ENCODE measurements at regions not wholly inside any gene's neighbourhood (a gene's known extent, or its start where the extent isn't known, plus 50 kb on each side); places are given as distances from the start of the nearest gene placed in this dataset.
A peak's percentile ranks its signal among the peaks of the same experiment; 100 is the strongest.

DNA sequence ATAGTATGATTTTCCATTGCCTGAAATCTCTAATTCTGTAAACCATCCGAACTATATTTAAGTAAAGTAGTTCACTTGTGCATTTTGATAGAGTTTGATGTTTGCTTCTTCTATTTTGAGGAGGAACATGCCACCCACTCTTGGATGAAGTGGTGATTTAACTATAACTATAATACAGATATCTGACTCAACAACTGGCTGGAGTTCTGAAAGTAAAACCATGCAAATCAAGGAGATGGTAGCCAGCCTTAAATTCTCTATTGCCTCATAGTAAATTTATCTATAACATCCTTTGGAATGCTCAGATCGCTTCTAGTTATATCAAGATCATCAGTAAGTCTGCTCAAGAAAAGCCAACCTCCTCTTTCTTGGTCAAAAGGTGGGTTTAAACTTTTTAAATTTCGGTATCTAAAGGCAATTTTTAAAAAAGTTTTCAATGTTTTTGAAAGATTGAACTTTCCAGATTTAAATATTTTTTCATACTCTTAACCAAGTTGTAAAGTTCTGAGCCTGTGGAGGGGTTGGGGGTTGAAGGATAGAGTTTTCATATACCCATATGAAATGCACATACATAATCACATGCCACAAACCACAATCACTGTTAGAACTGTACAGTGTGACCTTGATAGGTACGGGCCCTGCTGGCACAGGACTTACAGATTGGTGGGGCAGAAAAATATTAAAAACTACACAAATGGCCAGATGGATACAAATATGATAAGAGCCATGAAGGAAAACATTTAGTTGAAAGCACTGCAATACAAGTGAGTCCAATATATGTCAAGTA is 90.5 kb upstream of the RFC3 start:
- DNase-seq (ENCODE audit: low read depth, low spot score): no peak

DNA sequence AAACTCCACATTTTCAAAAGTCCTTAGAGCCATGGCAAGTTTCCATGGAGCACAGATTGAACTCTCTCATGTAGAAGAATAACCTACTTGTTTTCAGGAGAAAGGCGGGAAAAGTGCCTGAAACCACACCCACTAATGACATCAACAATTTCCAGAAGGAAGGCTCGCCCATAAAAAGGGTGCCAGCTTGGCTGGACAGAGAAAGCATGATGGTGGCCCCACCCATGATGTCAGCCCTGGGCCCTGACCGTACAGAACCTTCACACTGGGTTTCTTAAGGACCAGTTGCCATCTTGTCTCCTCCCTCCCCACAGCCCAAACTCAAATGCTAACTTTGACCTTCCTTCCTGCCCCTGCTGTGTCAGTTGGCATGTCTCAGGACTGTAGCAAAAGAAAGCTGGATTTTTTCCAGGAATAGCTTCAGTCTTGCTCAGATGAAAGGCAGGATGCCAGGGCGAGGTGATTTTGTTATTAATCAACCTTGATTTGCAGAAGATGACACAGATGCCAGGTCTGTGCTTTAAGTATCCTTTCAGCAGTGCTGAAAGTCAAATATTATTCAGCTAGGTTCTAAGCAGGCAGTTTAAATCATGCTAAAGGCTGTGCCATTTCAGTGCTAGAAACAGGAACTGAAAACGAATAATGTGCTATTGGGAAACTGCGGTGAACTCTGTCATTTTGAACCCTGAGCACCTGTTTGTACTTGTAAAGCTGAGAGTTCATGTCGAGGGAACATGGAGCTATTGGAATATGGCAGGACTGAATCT is 89.5 kb upstream of the RFC3 start:
- no peak overlapping the region for H3K27ac ChIP-seq
- DNase-seq (ENCODE audit: low read depth, low spot score): peak; percentile 14

More for the DNA sequence above, 90.5 kb upstream of the RFC3 start:
- no peak overlapping the region for H3K27ac ChIP-seq

DNA sequence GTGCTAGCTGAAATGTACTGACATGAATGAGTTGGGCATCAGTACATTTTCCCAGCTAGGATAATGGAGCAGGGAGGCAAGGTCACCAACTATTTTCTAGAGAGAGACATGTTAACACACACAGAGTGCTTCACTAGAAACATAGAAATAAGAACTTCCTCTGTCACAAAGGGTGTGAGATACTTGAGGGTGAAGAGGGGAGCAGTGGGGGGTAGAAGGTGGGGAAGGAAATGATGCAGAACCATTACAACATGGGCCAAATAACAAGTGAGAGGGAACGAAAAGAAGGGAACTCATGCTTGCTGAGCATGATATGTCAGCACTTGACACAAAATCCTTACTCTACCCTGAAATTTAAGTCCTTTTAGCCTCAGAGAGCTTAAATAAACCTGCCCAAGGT is 87.8 kb upstream of the RFC3 start:
- DNase-seq (ENCODE audit: low read depth, low spot score): no peak
- no peak overlapping the region for H3K27ac ChIP-seq

DNA sequence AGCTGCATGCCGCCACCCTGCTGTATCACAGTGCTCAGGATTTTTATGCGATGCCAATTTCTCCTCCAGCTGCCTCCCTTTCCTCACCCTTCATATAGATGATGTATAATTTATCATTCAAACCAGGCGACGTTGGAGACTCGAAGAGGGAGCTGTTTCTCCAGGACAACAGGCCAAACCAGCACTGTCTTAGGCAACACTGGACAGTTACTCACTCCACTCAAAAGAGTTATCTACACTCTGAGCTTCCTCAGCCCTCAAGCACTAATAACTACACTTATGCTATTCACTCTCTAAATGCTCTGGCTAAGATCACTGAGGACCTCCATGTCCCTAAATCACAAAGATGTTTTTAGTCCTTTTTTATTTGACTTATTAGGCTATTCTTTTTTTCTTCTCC is 87.3 kb upstream of the RFC3 start:
- no peak for DNase-seq (ENCODE audit: low read depth, low spot score)
- H3K27ac ChIP-seq: no peak overlapping the region

GRCh38 chr13:33735276-33735675 is 82.7 kb upstream of the RFC3 start:
- no peak for DNase-seq (ENCODE audit: low read depth, low spot score)
- H3K27ac ChIP-seq: no peak overlapping the region

GRCh38 chr13:33739254-33739653 is 78.7 kb upstream of the RFC3 start:
- DNase-seq (ENCODE audit: low read depth, low spot score): no peak
- no peak overlapping the region for H3K27ac ChIP-seq

DNA sequence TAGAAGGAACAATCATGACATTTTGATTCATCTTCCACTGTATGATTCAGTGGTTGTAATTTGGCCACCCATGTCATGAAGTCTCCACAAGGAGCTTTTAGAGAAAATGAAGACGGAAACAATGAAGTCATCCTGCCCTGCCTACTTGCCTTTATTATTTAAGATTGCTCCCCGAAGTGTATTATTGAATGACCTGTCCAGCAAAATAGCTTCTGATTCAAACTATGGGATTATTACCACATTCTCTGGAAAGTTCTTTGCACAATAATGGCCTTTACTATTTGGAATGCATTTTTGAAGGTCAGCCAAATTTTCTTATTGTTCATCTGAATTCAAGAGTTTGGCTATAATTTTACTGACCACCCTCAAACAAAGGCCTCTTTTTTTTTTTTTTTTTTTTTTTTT is 77.8 kb upstream of the RFC3 start:
- DNase-seq (ENCODE audit: low read depth, low spot score): no peak

GRCh38 chr13:33742321-33742720 is 75.6 kb upstream of the RFC3 start:
- no peak for DNase-seq (ENCODE audit: low read depth, low spot score)
- no peak overlapping the region for H3K27ac ChIP-seq

More for the DNA sequence above, 77.8 kb upstream of the RFC3 start:
- H3K27ac ChIP-seq: no peak overlapping the region

DNA sequence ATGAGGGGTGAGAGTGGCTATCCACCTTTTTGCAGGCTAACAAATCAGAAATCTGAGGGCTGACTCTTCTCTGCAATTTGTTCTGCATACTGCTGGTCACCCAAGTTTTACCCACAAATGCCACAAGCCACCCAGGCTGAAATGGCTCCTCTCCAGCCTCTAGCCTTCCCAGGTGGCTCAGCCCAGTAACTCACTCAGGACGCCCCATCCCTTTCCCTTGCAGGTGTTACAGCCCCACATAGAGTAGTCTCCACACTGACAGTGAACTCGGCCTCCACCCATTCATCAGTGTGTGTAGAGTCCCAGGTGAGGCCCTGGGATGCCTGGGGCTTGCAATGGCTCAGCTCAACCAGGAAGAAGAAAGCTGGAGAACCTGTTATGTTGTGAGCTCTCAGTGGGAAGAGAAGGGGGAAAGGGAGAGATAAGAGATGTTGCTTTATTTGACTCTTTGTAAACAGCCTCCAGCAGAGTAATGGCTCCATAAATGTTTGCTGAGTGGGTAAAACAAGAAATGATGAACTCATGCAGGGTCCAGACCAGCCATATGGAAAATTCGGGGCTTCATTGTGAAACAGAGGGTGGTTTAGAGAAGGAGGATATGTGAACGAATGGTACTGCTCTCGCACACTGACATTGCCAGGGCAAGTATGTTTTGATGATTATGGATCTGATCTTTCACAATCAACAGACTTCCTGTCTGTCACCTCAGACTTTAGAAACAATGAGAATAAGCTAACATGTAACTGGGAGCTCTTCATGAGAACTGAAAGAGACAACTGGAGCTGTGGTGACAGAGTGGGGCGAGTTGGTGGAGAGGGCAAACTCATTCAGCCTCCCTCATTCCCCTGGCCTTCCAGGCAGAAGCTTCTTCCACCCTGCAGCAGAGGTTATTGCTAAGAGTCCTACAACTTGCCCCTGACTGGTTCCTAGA is 74.2 kb upstream of the RFC3 start:
- no peak for DNase-seq (ENCODE audit: low read depth, low spot score)
- no peak overlapping the region for H3K27ac ChIP-seq

DNA sequence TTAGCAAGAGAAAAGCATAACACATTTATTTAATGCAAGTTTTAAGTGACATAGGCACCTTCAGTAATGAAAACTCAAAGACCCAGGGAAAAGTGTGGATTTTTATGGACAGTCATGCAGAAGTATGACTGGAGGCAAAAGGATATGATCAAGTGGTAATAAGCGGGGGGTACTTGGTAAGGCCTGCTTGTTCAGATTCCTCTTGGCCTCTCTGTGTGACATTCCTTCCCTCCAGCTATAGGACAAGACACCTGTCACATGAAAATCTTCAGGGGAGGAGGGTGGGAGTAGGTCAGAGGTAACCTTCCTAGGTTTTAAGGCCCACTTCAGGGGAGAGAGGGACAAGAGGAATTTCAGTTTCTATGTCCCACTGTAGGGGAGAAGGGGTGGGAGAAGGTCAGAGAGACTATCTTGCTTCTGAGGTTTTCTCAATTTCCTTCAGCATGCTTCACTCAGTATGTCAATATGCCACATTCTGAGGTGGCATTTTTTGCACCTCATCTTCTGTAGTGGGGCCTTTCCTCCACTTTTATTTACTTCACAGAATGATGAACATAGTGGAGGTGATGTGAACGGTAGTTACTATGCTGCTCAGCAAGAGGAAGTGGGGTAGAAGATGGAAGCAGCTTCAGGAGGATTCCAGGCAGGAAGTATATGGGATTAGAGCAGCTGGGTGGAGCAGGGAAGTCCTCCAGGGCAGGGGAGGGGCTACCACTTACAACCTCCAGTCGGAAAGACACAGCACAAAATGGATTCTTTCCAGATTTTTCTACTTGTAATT is 73.2 kb upstream of the RFC3 start:
- no peak for DNase-seq (ENCODE audit: low read depth, low spot score)
- H3K27ac ChIP-seq: no peak overlapping the region

DNA sequence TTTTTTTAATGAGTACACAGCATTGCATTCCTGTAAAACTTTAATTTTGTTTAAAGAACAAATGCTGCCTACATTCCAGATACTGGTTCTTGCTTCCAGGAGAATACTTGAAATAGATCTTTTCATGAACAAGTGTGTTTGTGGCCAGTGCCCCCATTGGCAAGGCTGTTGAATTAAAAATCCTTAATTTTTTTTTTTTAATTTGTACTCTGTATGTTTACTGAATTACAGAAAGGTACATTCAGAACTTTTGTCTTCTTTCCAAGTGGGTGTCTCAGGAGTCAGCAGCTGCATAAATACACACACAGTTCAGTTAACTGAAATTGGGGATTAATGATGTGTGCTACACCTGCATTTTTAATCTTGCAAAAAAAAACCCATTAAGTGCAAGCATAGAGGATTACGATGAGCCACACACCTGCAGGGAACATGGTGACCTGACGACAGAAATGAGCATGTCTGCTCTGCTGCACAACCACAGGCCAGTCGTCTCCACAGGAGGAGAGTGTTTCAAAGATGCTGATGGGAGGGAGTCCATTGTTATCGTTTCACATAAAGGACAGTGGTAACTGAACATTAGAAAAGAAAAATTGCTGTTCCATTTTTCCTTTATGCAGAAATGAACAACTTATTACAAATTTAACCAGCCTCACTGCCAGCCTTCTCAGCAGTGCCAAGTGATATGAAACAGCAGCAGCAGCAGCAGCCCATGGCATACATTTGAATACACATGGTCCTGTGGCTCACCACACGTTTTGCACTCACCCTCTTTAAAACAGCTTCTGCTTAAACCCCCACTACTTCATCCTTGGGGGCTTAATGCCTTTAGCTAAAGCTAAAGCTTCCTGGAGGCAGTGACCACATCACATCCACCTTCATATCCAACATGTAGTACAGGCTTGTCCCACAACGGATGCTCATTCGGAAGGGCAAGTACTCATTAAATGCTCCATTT is 72.3 kb upstream of the RFC3 start:
- DNase-seq (ENCODE audit: low read depth, low spot score): no peak
- no peak overlapping the region for H3K27ac ChIP-seq

- no peak for DNase-seq (ENCODE audit: low read depth, low spot score)
Observed at GRCh38 chr13:33746867-33747266, 71.1 kb upstream of the RFC3 start.

DNA sequence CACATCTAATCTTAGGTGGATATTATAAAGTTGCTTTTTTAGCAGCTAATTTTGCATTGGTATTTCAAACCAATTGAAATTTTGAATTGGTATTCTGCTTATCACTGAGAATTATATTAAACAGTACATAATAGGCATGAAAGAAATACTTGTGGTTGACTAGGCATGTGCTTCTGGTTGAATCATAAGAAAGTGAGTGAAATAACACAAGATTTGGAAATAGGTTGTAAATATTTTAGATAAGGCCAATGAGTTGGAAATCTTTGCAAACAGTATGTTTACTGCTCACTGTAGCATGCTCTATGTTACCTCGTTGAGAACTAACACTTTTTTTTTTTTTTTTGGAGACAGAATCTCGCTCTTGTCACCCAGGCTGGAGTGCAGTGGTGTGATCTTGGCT is 66.8 kb upstream of the RFC3 start:
- no peak overlapping the region for H3K27ac ChIP-seq
- DNase-seq (ENCODE audit: low read depth, low spot score): no peak

More at GRCh38 chr13:33746867-33747266, 71.1 kb upstream of the RFC3 start:
- no peak overlapping the region for H3K27ac ChIP-seq

DNA sequence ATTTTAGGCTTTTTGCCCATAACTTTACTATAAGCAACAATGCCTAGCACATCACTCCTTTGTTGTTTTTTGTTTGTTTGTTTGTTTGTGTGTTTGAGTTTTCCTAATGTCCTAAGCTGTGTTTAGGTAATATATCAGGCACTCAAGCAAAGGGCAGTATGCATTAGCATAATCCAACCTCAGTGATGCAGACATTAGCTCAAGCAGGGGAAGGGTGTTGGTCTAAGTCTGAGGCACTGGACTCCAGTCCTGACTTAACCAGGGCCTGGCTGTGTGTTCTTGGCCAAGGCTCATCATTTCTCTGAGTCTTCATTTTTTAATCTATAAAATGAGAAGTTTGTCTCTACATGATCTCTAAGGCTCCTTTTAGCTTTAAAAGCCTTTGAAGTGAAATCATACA is 65.9 kb upstream of the RFC3 start:
- no peak for DNase-seq (ENCODE audit: low read depth, low spot score)
- H3K27ac ChIP-seq: no peak overlapping the region

- no peak overlapping the region for H3K27ac ChIP-seq
- no peak for DNase-seq (ENCODE audit: low read depth, low spot score)
Observed at GRCh38 chr13:33752597-33752996, 65.4 kb upstream of the RFC3 start.

- no peak overlapping the region for H3K27ac ChIP-seq
- DNase-seq (ENCODE audit: low read depth, low spot score): no peak
Observed at GRCh38 chr13:33756929-33757328, 61.0 kb upstream of the RFC3 start.

- H3K27ac ChIP-seq: no peak overlapping the region
- no peak for DNase-seq (ENCODE audit: low read depth, low spot score)
Observed at GRCh38 chr13:33757713-33758112, 60.2 kb upstream of the RFC3 start.

GRCh38 chr13:33758113-33758512 is 59.8 kb upstream of the RFC3 start:
- DNase-seq (ENCODE audit: low read depth, low spot score): no peak

GRCh38 chr13:33761740-33762139 is 56.2 kb upstream of the RFC3 start:
- no peak overlapping the region for H3K27ac ChIP-seq
- no peak for DNase-seq (ENCODE audit: low read depth, low spot score)

More at GRCh38 chr13:33758113-33758512, 59.8 kb upstream of the RFC3 start:
- H3K27ac ChIP-seq: no peak overlapping the region
